Spleen (tissue), 7 donors: ENCODE measurements at regions not wholly inside any gene's neighbourhood (a gene's known extent, or its start where the extent isn't known, plus 50 kb on each side); places are given as distances from the start of the nearest gene placed in this dataset.

Source experiments
- CTCF ChIP-seq, 11 experiments: fragments of 200-600 bp in 7 of 11; fragments of 450-650 bp in 4 of 11; sonication (generic) in 4 of 11; IDR thresholded peaks in 8 of 11; conservative IDR thresholded peaks in 3 of 11; 1 replicate in 7 of 11; 2 replicates in 4 of 11; pipeline versions ENCODE4 v1.4.0 to v1.8.0; 2016 to 2021; ENCODE audit warnings: antibody characterized with exemption in 11 of 11, inconsistent platforms in 4 of 11, mild to moderate bottlenecking in 1 of 11
- POLR2A ChIP-seq, 3 donors: fragments of 450-650 bp; IDR thresholded peaks; one replicate each; pipeline ENCODE4 v1.5.1; 2017; ENCODE audit warnings: antibody characterized with exemption in 3 of 3, mild to moderate bottlenecking in 1 of 3
- POLR2AphosphoS5 ChIP-seq, 3 donors: sonication (generic); formaldehyde crosslinking; IDR thresholded peaks; one replicate each; pipeline ENCODE4 v1.5.1; 2017; ENCODE audit warnings: antibody characterized with exemption in 3 of 3
- donor health status: DM: no; HTN: no; CAD: no; lungs with moderate emphysema.
- donor health status: DM: no; HTN: no; CAD: no.
- donor health status: DM: no; HTN: no; CAD: no.

- TF ChIP-seq CTCF (IDR thresholded peaks at IDR 0.05 in 8 of 11, conservative IDR thresholded peaks at IDR 0.05 in 3 of 11) (no peak), POLR2AphosphoS5 (IDR thresholded peaks at IDR 0.05) (no peak), POLR2A (IDR thresholded peaks at IDR 0.05) (no peak)
Measured at GRCh38 chr7:25718596-25718995, 433.4 kb upstream of the NFE2L3 start.
